ENCODE measurements at regions not wholly inside any gene's neighbourhood (a gene's known extent, or its start where the extent isn't known, plus 50 kb on each side); places are given as distances from the start of the nearest gene placed in this dataset.
"Not testable (repeated sequence)": the region's sequence is repeated elsewhere in the genome, so short reads cannot be mapped to it uniquely, and the experiment has no call there.

- H4K12ac ChIP-seq (ENCODE audit: low read depth, low read length); H2BK120ac ChIP-seq (ENCODE audit: insufficient read depth, low read length, poor library complexity): not testable (repeated sequence)
Measured at GRCh38 chr1:120288814-120289600, 112.7 kb upstream of the SEC22B start.

GRCh38 chr1:120288167-120288566 is 111.8 kb upstream of the SEC22B start:
- H3K79me1 ChIP-seq (ENCODE audit: low read length); H2AFZ ChIP-seq (ENCODE audit: insufficient read depth, low read length, poor library complexity); H4K8ac ChIP-seq (ENCODE audit: low read depth, low read length); H3K14ac ChIP-seq (ENCODE audit: low read length); H2BK12ac ChIP-seq (ENCODE audit: low read length); H2BK120ac ChIP-seq (ENCODE audit: insufficient read depth, low read length, poor library complexity); H3K18ac ChIP-seq (ENCODE audit: low read length); DNase-seq; H3K36me3 ChIP-seq (ENCODE audit: control insufficient read depth in 1 of 2, insufficient read depth in 2 of 2, low read length in 2 of 2); H3K4me1 ChIP-seq (ENCODE audit: control insufficient read depth in 1 of 2, insufficient read depth in 2 of 2, low read length in 2 of 2); H3K4me3 ChIP-seq (ENCODE audit: low read depth, low read length); H3K27ac ChIP-seq (ENCODE audit: low read depth, low read length); H3K4ac ChIP-seq (ENCODE audit: low read depth, low read length); H3K4me2 ChIP-seq (ENCODE audit: low read length); H3K79me2 ChIP-seq (ENCODE audit: control insufficient read depth, insufficient read depth, low read length, poor library complexity); H4K91ac ChIP-seq (ENCODE audit: low read depth, low read length); H3K23ac ChIP-seq (ENCODE audit: low read length); H3K9me3 ChIP-seq (ENCODE audit: insufficient read depth, low read depth, low read length); H3K27me3 ChIP-seq (ENCODE audit: insufficient read depth, low read length); H2BK5ac ChIP-seq (ENCODE audit: low read depth, low read length, poor library complexity); H2AK5ac ChIP-seq (ENCODE audit: low read length); H4K12ac ChIP-seq (ENCODE audit: low read depth, low read length); H3K9ac ChIP-seq (ENCODE audit: low read length): not testable (repeated sequence)
- WGBS (ENCODE audit: extremely low coverage, insufficient coverage, insufficient read length): no CpG with 5 or more reads among the region's 6 CpGs

More at GRCh38 chr1:120288814-120289600, 112.7 kb upstream of the SEC22B start:
- not testable (repeated sequence) for H3K18ac ChIP-seq (ENCODE audit: low read length); H3K79me2 ChIP-seq (ENCODE audit: control insufficient read depth, insufficient read depth, low read length, poor library complexity); H3K27me3 ChIP-seq (ENCODE audit: insufficient read depth, low read length); H2BK5ac ChIP-seq (ENCODE audit: low read depth, low read length, poor library complexity); H4K91ac ChIP-seq (ENCODE audit: low read depth, low read length); H2BK12ac ChIP-seq (ENCODE audit: low read length); H2AFZ ChIP-seq (ENCODE audit: insufficient read depth, low read length, poor library complexity); H3K4me1 ChIP-seq (ENCODE audit: control insufficient read depth in 1 of 2, insufficient read depth in 2 of 2, low read length in 2 of 2); H3K27ac ChIP-seq (ENCODE audit: low read depth, low read length); H4K8ac ChIP-seq (ENCODE audit: low read depth, low read length); H2AK5ac ChIP-seq (ENCODE audit: low read length); H3K14ac ChIP-seq (ENCODE audit: low read length); H3K36me3 ChIP-seq (ENCODE audit: control insufficient read depth in 1 of 2, insufficient read depth in 2 of 2, low read length in 2 of 2); H3K4ac ChIP-seq (ENCODE audit: low read depth, low read length); H3K23ac ChIP-seq (ENCODE audit: low read length); H3K4me2 ChIP-seq (ENCODE audit: low read length); DNase-seq; H3K4me3 ChIP-seq (ENCODE audit: low read depth, low read length); H3K9me3 ChIP-seq (ENCODE audit: insufficient read depth, low read depth, low read length); H3K9ac ChIP-seq (ENCODE audit: low read length); H3K79me1 ChIP-seq (ENCODE audit: low read length)
- WGBS (ENCODE audit: extremely low coverage, insufficient coverage, insufficient read length): no CpG with 5 or more reads among the region's 8 CpGs

GRCh38 chr1:120282744-120283464 is 106.6 kb upstream of the SEC22B start:
- H3K27ac ChIP-seq (ENCODE audit: low read depth, low read length); H3K23ac ChIP-seq (ENCODE audit: low read length); H2BK5ac ChIP-seq (ENCODE audit: low read depth, low read length, poor library complexity); H3K79me1 ChIP-seq (ENCODE audit: low read length); H4K91ac ChIP-seq (ENCODE audit: low read depth, low read length); H3K18ac ChIP-seq (ENCODE audit: low read length); H3K79me2 ChIP-seq (ENCODE audit: control insufficient read depth, insufficient read depth, low read length, poor library complexity); H3K9me3 ChIP-seq (ENCODE audit: insufficient read depth, low read depth, low read length); H4K12ac ChIP-seq (ENCODE audit: low read depth, low read length); H2AFZ ChIP-seq (ENCODE audit: insufficient read depth, low read length, poor library complexity); H3K4ac ChIP-seq (ENCODE audit: low read depth, low read length); H3K14ac ChIP-seq (ENCODE audit: low read length); H3K4me2 ChIP-seq (ENCODE audit: low read length); H3K4me3 ChIP-seq (ENCODE audit: low read depth, low read length); H3K27me3 ChIP-seq (ENCODE audit: insufficient read depth, low read length); H2BK120ac ChIP-seq (ENCODE audit: insufficient read depth, low read length, poor library complexity); H3K36me3 ChIP-seq (ENCODE audit: control insufficient read depth in 1 of 2, insufficient read depth in 2 of 2, low read length in 2 of 2); H3K9ac ChIP-seq (ENCODE audit: low read length); H3K4me1 ChIP-seq (ENCODE audit: control insufficient read depth in 1 of 2, insufficient read depth in 2 of 2, low read length in 2 of 2); H2BK12ac ChIP-seq (ENCODE audit: low read length); H4K8ac ChIP-seq (ENCODE audit: low read depth, low read length); DNase-seq; H2AK5ac ChIP-seq (ENCODE audit: low read length): not testable (repeated sequence)
- no CpG with 5 or more reads among the region's 4 CpGs for WGBS (ENCODE audit: extremely low coverage, insufficient coverage, insufficient read length)

DNA sequence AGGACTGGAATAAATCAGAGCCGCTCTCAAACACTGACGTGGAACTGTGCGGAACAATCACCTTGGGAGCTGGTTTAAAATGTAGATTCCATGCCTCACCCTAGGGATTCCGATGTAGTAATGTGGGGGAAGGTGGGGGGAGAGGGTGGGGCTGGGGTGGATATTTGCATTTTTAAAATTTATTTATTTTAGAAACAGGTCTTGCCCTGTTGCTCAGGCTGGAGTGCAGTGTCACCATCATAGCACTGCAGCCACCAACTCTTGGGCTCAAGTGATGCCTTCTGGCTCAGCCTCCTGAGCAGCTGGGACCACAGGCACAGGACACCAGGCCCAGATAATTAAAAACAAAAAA is 101.9 kb upstream of the SEC22B start:
- not testable (repeated sequence) for H3K14ac ChIP-seq (ENCODE audit: low read length); H4K12ac ChIP-seq (ENCODE audit: low read depth, low read length); H4K8ac ChIP-seq (ENCODE audit: low read depth, low read length); H3K4ac ChIP-seq (ENCODE audit: low read depth, low read length); H2AK5ac ChIP-seq (ENCODE audit: low read length); H3K79me1 ChIP-seq (ENCODE audit: low read length); H2AFZ ChIP-seq (ENCODE audit: insufficient read depth, low read length, poor library complexity); H3K4me2 ChIP-seq (ENCODE audit: low read length); H3K27me3 ChIP-seq (ENCODE audit: insufficient read depth, low read length); H2BK120ac ChIP-seq (ENCODE audit: insufficient read depth, low read length, poor library complexity); H2BK5ac ChIP-seq (ENCODE audit: low read depth, low read length, poor library complexity); H3K9me3 ChIP-seq (ENCODE audit: insufficient read depth, low read depth, low read length); H2BK12ac ChIP-seq (ENCODE audit: low read length); H3K27ac ChIP-seq (ENCODE audit: low read depth, low read length); H3K4me1 ChIP-seq (ENCODE audit: control insufficient read depth in 1 of 2, insufficient read depth in 2 of 2, low read length in 2 of 2); H3K23ac ChIP-seq (ENCODE audit: low read length); H3K9ac ChIP-seq (ENCODE audit: low read length); DNase-seq; H3K4me3 ChIP-seq (ENCODE audit: low read depth, low read length); H3K18ac ChIP-seq (ENCODE audit: low read length); H3K36me3 ChIP-seq (ENCODE audit: control insufficient read depth in 1 of 2, insufficient read depth in 2 of 2, low read length in 2 of 2); H4K91ac ChIP-seq (ENCODE audit: low read depth, low read length); H3K79me2 ChIP-seq (ENCODE audit: control insufficient read depth, insufficient read depth, low read length, poor library complexity)
- no CpG with 5 or more reads among the region's 4 CpGs for WGBS (ENCODE audit: extremely low coverage, insufficient coverage, insufficient read length)
